Activated naive CD4-positive, alpha-beta T cell treated with anti-CD3 and anti-CD28 coated beads, Interleukin-2, amount 50 U/mL, for 72 hours (primary cell): ENCODE measurements at regions not wholly inside any gene's neighbourhood (a gene's known extent, or its start where the extent isn't known, plus 50 kb on each side); places are given as distances from the start of the nearest gene placed in this dataset.
"Not testable (repeated sequence)": the region's sequence is repeated elsewhere in the genome, so short reads cannot be mapped to it uniquely, and the experiment has no call there.

Experiments
- ATAC-seq, 2 donors: fragments of 150-1000 bp; cut with Tn5 transposase; 2 replicates each; pipeline ENCODE4 v1.10.0; 2021; ENCODE audit warnings: mild to moderate bottlenecking in 2 of 2, moderate library complexity in 2 of 2
- DNase-seq, 2 donors: peaks; one replicate each; pipeline ENCODE4 v3.0.0; 2021 to 2022; ENCODE audit warnings: low spot score in 2 of 2
- H3K27ac Mint-ChIP-seq, 2 donors: one replicate each; pipeline ENCODE4 v1.8.0; 2022; ENCODE audit warnings: mild to moderate bottlenecking in 2 of 2, mixed read lengths in 2 of 2
- H3K36me3 Mint-ChIP-seq, 2 donors: one replicate each; pipeline ENCODE4 v1.8.0; 2022; ENCODE audit warnings: mixed read lengths in 2 of 2
- H3K9me3 Mint-ChIP-seq, 2 donors: one replicate each; pipeline ENCODE4 v1.8.0; 2022; ENCODE audit warnings: mixed read lengths in 2 of 2

DNA sequence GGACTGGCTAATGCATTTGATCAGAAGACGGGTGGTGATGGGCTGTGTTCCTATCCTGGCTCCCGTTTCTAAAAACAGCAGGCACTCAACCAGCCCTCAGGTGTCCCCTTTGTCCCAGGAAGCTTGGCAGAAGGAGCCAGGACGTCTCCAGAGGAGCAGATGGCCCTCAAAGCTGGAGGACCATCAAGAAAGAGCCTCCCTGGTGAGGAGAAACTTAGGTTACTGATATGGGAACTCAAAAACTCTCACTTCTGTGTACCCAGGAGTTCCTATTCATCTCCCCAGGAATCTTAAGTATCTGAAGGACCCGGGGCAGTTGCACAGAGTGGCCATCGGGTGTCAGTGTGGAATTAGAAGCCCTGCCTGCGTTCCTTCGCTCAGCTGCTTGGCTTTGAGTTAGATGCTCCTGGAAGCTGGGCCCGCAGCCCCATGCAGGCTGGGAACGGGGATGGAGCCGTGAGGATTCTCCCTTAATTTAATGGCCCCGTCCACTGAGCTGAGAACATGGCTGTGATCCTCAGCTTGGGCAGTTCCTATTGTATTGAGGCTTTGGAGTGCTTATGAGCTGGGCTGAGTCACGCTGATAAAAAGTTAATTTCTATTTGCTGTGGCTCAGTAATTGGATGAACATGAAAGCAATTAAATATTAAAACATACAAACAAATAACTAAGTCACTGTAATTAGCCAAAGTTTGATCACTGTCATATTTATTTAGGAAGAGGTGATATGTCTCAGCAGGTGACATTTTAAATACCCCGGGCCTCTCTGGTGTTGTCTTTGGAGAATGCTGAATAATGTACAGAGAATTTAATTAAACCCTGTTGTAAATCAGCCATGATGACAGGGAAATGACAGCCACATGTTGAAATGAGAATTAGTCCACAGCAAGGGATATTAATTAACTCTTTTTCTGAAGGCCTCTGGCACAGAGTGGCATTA is 402.1 kb downstream of the SEC14L1 start:
- no peak overlapping the region for H3K27ac Mint-ChIP-seq
- DNase-seq (peak; percentile 62 to 65), ATAC-seq (peak; percentile 77 to 82)
- H3K9me3 Mint-ChIP-seq: no peaks in the 10 kb centered on the region
- no peaks in the 10 kb centered on the region for H3K36me3 Mint-ChIP-seq

DNA sequence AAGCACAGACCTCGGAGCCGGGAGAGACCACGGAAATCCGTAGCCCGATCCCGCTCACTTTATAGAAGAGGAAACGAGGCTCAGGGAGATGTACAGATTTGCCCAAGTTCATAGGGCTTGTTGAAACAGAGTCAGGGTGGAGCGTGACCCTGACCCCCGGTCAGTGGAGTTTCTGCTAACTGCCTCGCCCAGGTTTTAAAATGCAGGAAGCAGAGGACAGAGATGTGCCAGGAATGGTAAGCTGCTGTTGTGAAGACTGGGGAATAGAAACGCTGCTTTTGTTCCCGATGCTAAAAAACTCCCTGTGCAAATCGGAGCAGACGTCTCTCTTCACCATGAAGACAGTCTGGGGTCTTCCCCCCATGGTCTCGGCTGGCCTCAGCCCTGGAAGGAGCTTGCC is 403.0 kb downstream of the SEC14L1 start:
- no peak overlapping the region for H3K27ac Mint-ChIP-seq
- ATAC-seq: no peak
- no peak for DNase-seq
- no peaks in the 10 kb centered on the region for H3K36me3 Mint-ChIP-seq
- no peaks in the 10 kb centered on the region for H3K9me3 Mint-ChIP-seq

DNA sequence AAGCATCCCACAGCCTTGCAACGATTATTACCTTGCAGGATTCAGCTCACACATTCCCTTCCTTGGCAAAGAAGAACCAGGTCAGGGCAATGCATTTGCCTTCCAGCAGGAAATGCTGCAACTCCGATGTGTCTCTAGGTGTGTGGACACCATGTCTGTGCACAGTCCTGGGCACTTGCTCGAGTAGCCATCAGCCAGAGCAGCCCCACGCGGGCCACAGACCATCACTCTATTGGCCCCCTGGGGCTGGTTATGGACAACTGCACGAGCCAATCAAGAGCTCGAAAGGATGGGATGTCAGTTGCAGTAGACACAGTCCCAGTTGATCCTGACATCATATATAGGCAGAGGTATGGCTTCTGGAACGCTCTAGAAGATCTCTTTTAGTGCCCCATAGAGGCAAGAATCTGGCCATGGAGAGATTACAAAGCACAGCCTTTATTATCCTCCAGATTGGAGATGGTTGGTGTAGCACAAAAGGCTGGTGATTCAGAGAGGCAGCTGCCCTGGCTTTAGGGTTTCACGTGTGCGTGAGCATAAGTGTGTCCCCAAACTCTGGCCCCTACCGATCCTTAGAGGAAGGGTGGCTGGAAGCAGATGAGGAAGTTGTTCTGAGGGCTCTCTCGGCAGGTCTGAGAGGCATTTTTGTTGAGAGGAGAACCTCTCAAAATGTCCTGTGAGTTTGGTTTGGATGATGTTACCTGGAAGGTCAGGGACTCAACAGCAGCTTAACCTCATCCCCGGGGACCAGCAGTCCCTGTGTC is 403.8 kb downstream of the SEC14L1 start:
- ATAC-seq (no peak), DNase-seq (no peak)
- Mint-ChIP-seq H3K36me3 (no peaks in the 10 kb centered on the region), H3K9me3 (no peaks in the 10 kb centered on the region), H3K27ac (peak overlapping the region in 1 of 2 donors; percentile 13)

DNA sequence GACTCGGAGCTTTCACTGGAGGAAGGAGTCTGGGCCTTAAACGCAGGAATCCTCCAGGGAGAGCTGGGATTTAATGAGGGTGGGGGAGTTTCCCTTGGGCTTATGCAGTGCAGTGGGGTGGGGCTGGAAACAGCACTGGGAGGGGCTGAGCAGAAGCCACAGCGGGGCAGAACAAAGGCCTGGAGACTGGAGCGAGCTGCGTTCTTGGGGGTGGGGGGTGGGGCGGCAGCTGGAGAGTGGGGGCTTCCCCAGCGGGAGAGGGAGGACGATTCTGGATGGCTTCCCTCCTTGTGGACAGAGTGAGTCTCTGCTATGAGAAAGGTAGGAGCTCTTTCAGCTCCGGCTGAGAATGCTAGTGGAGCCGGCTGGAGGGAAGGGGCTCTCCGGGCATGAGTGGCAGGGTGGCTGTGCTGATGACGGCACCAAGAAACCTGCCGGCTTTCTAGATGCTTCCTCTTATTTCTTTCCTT is 406.0 kb downstream of the SEC14L1 start:
- Mint-ChIP-seq H3K9me3 (no peaks in the 10 kb centered on the region), H3K36me3 (no peaks in the 10 kb centered on the region), H3K27ac (no peak overlapping the region)
- no peak for DNase-seq
- ATAC-seq: no peak

DNA sequence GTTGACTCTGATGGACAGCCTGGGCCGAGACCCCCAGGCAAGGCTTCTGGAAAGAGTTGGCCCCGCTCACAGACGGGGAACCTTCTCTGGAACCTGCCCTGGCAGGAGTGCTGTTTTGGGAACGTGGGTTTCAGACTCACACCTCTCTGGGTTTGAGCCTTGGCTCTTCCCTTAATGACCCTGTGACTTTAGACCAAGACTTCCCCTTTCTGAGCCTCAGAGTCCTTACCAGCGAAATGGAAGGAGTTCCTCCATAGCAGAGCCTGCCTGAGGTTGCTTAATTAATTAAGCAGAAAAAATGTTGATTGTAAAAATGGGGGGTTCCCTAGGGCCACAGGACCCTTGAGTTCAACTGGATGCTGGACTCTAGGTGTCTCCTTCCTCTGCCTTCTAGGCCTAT is 408.2 kb downstream of the SEC14L1 start:
- ATAC-seq: no peak
- Mint-ChIP-seq H3K36me3 (no peaks in the 10 kb centered on the region), H3K9me3 (no peaks in the 10 kb centered on the region), H3K27ac (peak overlapping the region in 1 of 2 donors; percentile 36)
- DNase-seq: no peak

DNA sequence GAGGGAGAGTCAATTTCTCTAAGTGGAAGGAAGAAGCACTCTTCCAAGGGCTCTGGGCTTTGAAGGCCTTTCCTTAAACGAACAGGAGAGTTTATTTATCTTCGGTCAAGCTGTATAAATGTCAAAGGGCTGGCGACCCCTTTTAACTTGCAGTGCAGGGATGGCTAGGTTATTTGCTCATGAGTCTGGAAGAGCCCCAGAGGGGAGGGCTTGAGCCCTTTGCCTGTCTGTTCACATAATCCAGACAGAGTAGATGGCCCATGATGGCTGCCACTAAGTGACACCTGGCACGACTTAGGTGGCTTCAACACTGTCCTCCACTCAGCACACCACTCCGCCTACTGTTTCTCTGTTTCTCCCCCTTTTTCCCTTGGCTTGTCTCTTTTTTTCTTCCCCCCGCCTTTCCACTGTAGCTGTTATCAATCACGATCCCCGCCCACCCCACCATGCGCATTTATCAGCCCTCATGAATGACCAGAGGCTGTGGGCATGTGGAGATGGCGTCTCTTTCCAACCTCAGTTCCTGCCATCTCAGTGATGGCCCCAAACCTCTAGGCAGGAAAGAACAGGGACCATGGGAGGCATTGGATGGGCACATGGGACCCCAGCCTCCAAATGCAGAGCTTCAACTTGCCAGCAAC is 408.7 kb upstream of the TNRC6C start:
- Mint-ChIP-seq H3K27ac (no peak overlapping the region), H3K9me3 (no peaks in the 10 kb centered on the region), H3K36me3 (no peaks in the 10 kb centered on the region)
- no peak for DNase-seq
- ATAC-seq: no peak

DNA sequence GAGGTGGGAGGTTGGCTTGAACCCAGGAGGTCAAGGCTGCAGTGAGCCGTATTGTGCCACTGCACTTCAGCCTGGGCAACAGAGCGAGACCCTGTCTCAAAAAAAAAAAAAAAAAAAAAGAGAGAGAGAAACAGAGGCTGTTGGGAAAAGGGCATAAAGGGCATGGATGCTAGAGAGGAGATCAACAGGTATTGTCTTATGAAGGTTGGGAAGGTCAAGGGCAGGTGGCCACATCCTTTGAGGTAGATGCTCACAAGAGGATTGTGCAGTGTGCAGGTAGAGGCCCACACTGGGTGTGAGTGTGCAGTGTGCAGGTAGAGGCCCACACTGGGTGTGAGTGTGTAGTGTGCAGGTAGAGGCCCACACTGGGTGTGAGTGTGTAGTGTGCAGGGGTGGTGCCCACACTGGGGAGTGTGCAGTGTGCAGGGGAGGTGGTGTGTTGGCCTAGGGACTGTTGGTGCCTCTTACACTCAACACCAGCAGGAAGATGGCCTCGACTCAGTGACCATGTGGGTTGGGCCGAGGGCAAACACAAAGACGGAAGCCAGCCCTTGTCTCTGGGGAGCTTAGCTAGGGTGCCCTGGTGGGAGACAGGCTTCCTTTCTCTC is 404.9 kb upstream of the TNRC6C start:
- no peak for DNase-seq
- no peak for ATAC-seq
- Mint-ChIP-seq H3K27ac (no peak overlapping the region), H3K36me3 (no peaks in the 10 kb centered on the region), H3K9me3 (no peaks in the 10 kb centered on the region)

DNA sequence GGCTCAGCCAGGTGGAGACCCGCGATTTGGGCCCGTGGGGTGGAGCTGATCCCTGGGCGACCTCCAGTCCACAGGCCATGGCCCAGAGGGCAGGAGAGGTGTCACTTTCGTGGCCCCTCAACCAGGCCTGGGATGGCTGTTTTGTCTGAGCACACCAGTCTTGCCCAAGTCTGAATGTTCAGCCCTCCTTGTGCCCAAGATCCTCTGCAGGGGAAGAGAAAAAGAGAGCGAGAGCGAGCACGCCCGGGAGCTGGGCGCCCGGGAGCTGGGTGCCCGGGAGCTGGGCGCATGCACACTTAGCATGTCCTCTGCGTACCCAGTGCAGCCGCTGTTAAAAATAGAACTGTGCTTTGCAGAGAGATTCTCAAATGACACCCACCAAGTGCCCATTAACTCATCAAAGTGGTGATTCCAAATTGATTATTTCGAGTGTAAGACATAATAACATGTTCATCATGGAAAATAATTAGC is 403.3 kb upstream of the TNRC6C start:
- Mint-ChIP-seq H3K36me3 (no peaks in the 10 kb centered on the region), H3K27ac (no peak overlapping the region), H3K9me3 (no peaks in the 10 kb centered on the region)
- ATAC-seq: no peak
- DNase-seq: no peak

DNA sequence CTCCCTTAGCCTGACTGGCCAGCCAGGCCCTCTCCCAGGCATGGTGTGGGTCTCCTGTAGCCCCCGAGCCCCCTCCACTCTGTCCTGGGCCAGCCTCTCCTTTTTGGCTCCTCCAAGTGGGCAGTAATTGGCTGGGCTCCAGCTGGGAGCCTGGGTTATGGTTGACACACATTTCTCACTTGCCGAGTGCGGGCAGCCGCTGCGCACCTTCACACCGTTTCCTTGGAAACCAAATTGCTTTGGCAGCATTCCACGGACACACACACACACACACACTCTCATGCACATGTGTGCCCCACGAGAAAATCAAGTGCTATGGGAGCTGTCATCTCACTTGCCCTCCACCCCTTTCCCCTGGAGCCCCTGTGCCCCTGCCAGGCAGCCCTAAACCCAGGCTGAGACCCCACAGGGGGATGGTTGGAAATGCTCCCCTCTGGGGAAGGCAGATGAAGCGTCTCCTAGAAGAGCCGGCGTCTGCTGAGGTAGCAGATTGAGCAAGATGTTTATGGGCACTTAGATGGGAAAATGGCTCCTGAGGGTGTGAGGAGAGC is 402.7 kb upstream of the TNRC6C start:
- Mint-ChIP-seq H3K9me3 (no peaks in the 10 kb centered on the region), H3K27ac (no peak overlapping the region), H3K36me3 (no peaks in the 10 kb centered on the region)
- DNase-seq (no peak), ATAC-seq (no peak)

DNA sequence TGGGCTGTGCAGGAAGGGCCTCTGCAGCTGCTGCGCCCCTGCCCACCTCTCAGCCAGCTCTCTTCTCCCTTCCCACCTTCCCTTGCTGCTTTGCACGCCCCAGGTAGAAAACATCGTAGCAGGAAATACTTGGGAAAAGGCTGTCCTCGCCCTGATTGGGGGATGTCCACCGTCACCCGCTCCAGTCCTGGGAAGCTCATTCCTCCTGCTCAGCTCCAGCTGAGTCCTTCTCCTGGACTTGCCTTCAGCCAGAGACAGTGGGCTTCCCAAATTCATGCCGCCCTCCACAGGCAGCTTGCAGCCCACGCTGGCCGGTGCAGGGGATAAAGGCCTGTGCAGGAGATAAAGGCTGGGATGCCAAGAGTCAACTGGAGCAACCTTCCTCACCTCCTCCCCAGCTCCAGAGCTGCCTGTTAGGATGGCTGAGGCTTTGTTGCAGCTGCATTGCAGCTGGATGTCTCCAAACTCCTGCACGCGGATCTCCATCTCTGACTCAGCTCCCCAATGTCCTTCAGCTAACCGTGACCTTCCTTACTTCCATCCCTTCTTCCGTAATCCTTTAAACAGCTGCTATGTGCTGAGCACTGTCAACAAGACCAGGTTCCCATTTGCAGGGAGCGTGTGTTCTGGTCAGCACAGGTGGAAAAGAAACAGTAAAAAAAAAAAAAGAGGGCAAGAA is 402.0 kb upstream of the TNRC6C start:
- DNase-seq (no peak), ATAC-seq (no peak)
- Mint-ChIP-seq H3K9me3 (no peaks in the 10 kb centered on the region), H3K36me3 (no peaks in the 10 kb centered on the region), H3K27ac (no peak overlapping the region)

DNA sequence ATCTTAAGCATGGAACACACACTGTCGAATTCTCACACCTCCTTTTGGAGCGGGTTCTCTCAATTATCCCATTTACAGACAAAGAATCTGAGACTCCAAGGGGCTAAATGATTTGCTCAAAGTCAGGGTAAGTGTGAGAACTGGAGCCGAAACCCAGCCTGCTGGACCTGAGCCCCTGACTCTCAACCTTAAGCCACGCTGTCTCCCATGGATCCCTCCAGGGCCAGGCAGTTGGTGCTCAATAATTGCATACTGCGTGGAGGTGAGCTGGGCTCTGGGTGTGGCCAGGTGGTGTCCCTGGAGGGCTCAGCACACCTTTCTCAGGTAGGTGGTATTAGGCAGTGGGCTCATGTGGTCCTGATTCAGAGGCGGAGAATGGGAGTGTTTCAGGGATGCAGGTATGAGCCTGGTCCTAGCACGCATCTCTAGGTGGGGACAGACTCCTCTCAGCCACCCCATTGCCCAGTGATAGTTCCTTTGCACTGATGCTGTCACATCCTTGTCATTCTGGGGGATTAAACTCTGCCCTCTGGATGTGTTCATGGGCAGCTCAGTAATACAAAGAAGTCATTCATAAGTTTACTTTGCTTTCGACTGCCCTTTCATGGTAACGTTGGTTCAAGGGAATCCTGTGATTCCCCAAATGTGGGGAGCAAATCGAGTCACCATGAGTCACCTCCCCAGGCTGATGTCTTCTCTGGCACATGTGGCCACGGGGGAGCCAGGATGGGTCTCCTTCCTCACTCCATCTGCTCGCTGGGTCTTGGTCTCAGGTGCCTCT is 399.5 kb upstream of the TNRC6C start:
- ATAC-seq (peak; percentile 32 to 69), DNase-seq (no peak)
- Mint-ChIP-seq H3K36me3 (no peaks in the 10 kb centered on the region), H3K9me3 (no peaks in the 10 kb centered on the region), H3K27ac (no peak overlapping the region)

DNA sequence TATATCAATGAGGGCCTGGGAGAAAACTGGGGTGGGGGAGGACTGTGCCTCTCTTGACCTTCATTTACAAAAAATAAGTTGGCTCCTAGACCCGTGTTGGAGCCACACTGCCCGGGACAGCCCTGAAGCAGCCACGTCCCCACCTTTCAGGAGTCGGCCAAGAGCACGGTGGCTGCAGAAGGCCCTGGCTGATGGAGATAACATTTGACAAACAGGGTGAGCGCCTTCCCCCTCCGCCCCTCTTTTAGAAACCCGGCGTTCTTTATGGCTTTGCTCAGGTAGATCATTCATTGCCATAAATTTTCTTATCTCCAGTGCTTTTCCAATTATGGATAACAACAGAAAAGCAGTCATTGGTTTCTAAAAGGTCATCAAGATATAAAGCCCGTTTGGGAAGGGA is 398.1 kb upstream of the TNRC6C start:
- no peak for ATAC-seq
- no peaks in the 10 kb centered on the region for H3K9me3 Mint-ChIP-seq
- H3K36me3 Mint-ChIP-seq: no peaks in the 10 kb centered on the region
- no peak for DNase-seq
- no peak overlapping the region for H3K27ac Mint-ChIP-seq

DNA sequence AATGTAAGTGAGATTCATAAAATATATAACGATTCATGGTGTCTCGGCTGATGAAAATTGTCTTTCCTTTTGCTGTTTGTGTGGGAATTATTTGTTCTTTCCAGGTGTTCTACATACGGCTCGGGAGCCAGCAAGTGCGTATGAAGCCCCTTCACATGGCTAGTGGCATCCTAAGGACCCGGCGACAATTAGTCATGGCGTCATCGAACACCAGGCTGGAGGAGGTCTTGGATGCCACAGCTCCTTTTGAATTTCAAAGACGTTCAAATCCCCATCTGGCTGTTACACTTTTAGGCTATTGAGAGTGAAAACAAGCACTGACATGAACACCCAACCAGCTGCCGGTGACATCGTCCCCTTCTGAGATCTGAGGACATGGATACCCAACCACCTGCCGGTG is 397.7 kb upstream of the TNRC6C start:
- ATAC-seq: no peak
- DNase-seq: no peak
- Mint-ChIP-seq H3K9me3 (no peaks in the 10 kb centered on the region), H3K36me3 (no peaks in the 10 kb centered on the region), H3K27ac (no peak overlapping the region)

DNA sequence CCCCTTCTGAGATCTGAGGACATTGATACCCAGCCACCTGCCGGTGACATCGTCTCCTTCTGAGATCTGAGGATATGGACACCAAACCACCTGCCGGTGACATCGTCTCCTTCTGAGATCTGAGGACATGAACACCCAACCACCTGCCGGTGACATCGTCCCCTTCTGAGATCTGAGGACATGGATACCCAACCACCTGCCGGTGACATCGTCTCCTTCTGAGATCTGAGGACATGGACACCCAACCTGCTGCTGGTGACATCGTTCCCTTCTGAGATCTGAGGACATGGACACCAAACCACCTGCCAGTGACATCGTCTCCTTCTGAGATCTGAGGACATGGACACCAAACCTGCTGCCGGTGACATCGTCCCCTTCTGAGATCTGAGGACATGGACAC is 396.1 kb upstream of the TNRC6C start:
- not testable (repeated sequence) for H3K36me3 Mint-ChIP-seq, H3K27ac Mint-ChIP-seq, ATAC-seq, H3K9me3 Mint-ChIP-seq, DNase-seq

DNA sequence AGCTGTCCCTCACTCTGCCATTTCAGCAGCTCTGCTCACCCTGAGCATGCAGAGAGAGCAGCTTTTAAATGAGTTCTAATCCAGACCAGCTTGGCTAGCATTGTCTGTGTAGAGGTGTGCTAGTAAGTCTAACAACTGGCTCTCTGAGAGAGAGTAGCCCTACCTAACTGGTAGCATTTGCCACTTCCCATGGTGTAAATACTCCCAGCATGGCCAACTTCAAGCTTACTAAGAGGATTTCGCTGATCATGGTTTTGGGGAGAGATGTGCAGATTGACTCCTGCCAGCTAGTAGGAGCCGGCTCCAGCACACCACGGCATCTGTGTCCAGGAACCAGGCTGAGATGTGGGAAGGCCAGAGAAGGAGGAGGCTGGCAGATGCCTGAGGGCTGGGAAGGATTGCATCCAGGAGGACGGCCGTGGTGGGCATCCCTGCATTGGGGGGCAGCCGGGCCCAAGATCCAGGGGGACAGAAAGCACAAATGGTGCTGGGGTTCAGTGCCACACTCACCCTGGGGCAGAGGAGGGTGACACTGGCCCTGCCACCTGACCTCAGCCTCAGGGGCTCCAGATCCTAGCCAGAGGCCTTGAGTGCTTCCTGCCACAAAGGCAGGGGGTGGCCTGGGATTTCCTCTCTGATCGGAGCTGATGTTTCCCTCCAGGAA is 394.9 kb upstream of the TNRC6C start:
- no peaks in the 10 kb centered on the region for H3K9me3 Mint-ChIP-seq
- no peak for ATAC-seq
- H3K36me3 Mint-ChIP-seq: no peaks in the 10 kb centered on the region
- no peak for DNase-seq
- no peak overlapping the region for H3K27ac Mint-ChIP-seq
